D721Med (cell line): ENCODE measurements at regions not wholly inside any gene's neighbourhood (a gene's known extent, or its start where the extent isn't known, plus 50 kb on each side); places are given as distances from the start of the nearest gene placed in this dataset.
"Not testable (repeated sequence)": the region's sequence is repeated elsewhere in the genome, so short reads cannot be mapped to it uniquely, and the experiment has no call there.

ENCODE experiments used
- DNase-seq: peaks from one replicate; pipeline ENCODE4 v3.0.0; 2011; ENCODE audit warnings: low spot score; ENCODE audit not compliant: insufficient read length
- FAIRE-seq: peaks from 2 replicates; lab custom pipeline; 2011; peaks lifted over from hg19 to GRCh38; lab: Jason Lieb, UNC
- CTCF ChIP-seq: IDR thresholded peaks from 2 replicates; pipeline ENCODE4 v1.5.1; 2012; ENCODE audit warnings: mild to moderate bottlenecking, control low read depth; ENCODE audit not compliant: insufficient read depth; ENCODE audit errors: missing control alignments

GRCh38 chr5:143979044-143979690, 167.2 kb downstream of the HMHB1 start:
- no peak for DNase-seq

GRCh38 chr5:143980506-143980905, 168.5 kb downstream of the HMHB1 start:
- DNase-seq (no peak), FAIRE-seq (no peak)
- TF ChIP-seq CTCF, result no peak

More at GRCh38 chr5:143979044-143979690, 167.2 kb downstream of the HMHB1 start:
- FAIRE-seq, result no peak
- no peak for TF ChIP-seq CTCF

- DNase-seq, FAIRE-seq: not testable (repeated sequence)
These were observed 171.0 kb downstream of the HMHB1 start for GRCh38 chr5:143982957-143983356.

GRCh38 chr5:143985832-143986515, 174.0 kb downstream of the HMHB1 start:
- no peak for FAIRE-seq

GRCh38 chr5:143986516-143987212, 174.7 kb downstream of the HMHB1 start:
- DNase-seq, result no peak

More at GRCh38 chr5:143985832-143986515, 174.0 kb downstream of the HMHB1 start:
- no peak for DNase-seq
- no peak for TF ChIP-seq CTCF

GRCh38 chr5:143987264-143987663, 175.3 kb downstream of the HMHB1 start:
- DNase-seq, result no peak
- TF ChIP-seq CTCF, result no peak
- no peak for FAIRE-seq

More at GRCh38 chr5:143986516-143987212, 174.7 kb downstream of the HMHB1 start:
- no peak for FAIRE-seq
- TF ChIP-seq CTCF, result no peak

GRCh38 chr5:143987751-143988560, 176.0 kb downstream of the HMHB1 start:
- DNase-seq (no peak), FAIRE-seq (no peak)
- no peak for TF ChIP-seq CTCF
